Mammary epithelial cell (primary cell): ENCODE measurements at regions not wholly inside any gene's neighbourhood (a gene's known extent, or its start where the extent isn't known, plus 50 kb on each side); places are given as distances from the start of the nearest gene placed in this dataset.

Source experiments
- CTCF ChIP-seq, 2 donors: IDR thresholded peaks in 1 of 2; conservative IDR thresholded peaks in 1 of 2; 2 replicates each; pipeline ENCODE4 v1.5.1; 2011 to 2012; ENCODE audit warnings: inconsistent platforms in 2 of 2, low read length in 2 of 2, mild to moderate bottlenecking in 2 of 2, control low read depth in 1 of 2, low read depth in 1 of 2; ENCODE audit not compliant: insufficient read depth in 1 of 2; ENCODE audit errors: extremely low read depth in 1 of 2
- EZH2 ChIP-seq: IDR thresholded peaks from 2 replicates; pipeline ENCODE4 v1.6.1; 2012; ENCODE audit warnings: low read length, inconsistent platforms, borderline replicate concordance

DNA sequence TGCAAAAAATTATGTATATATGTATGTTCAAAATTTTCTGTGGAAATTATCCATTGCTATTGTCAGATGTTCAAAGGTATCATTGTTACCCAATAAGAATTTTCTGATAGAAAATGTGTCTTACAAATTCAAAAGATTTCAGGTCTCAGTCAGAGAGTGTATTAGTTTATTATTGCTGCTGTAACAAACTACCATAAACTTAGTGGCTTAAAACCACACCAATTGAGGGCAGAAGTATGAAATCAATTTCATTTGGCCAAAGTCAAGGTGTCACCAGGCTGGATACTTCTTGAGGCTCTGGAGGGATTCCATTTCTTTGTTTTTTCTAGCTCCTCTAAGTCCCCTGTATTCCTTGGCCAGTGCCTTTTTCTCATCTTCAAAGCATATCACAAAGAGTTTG, 914.4 kb upstream of the ROBO1 start:
- TF ChIP-seq CTCF (conservative IDR thresholded peaks at IDR 0.05 in 1 of 2, IDR thresholded peaks at IDR 0.05 in 1 of 2; ENCODE audit: extremely low read depth in 1 of 2, insufficient read depth in 1 of 2, low read depth in 1 of 2, low read length in 2 of 2) (no peak), EZH2 (no peak)
